Liver (tissue), 8 donors: ENCODE measurements at regions not wholly inside any gene's neighbourhood (a gene's known extent, or its start where the extent isn't known, plus 50 kb on each side); places are given as distances from the start of the nearest gene placed in this dataset.

ENCODE experiments used
- DNase-seq: peaks from one replicate; pipeline ENCODE4 v3.0.0-alpha.2; 2017; ENCODE audit warnings: low spot score
- H3K27ac ChIP-seq, 2 donors: one replicate each; pipeline ENCODE4 v1.7.0; 2013; ENCODE audit warnings: inconsistent platforms in 2 of 2, low read length in 2 of 2, control low read depth in 1 of 2, low read depth in 1 of 2, mild to moderate bottlenecking in 1 of 2
- H3K27me3 ChIP-seq, 4 donors: one replicate each; pipeline versions ENCODE4 v1.6.1 to v1.7.0; 2013; ENCODE audit warnings: low read length in 3 of 4, inconsistent platforms in 1 of 4, mild to moderate bottlenecking in 1 of 4, moderate library complexity in 1 of 4; ENCODE audit not compliant: control insufficient read depth in 4 of 4, insufficient read depth in 4 of 4
- H3K36me3 ChIP-seq, 4 donors: one replicate each; pipeline versions ENCODE4 v1.6.1 to v1.7.0; 2013; ENCODE audit warnings: low read length in 3 of 4, mild to moderate bottlenecking in 3 of 4, low read depth in 1 of 4, moderate library complexity in 1 of 4; ENCODE audit not compliant: control insufficient read depth in 4 of 4, insufficient read depth in 3 of 4
- H3K4me1 ChIP-seq, 4 donors: one replicate each; pipeline versions ENCODE4 v1.6.1 to v1.7.0; 2013; ENCODE audit warnings: low read length in 3 of 4, mild to moderate bottlenecking in 3 of 4, moderate library complexity in 1 of 4; ENCODE audit not compliant: control insufficient read depth in 4 of 4, insufficient read depth in 4 of 4
- H3K4me3 ChIP-seq, 3 donors: one replicate each; pipeline versions ENCODE4 v1.6.1 to v1.7.0; 2013; ENCODE audit warnings: low read length in 3 of 3, control low read depth in 1 of 3, low read depth in 1 of 3, mild to moderate bottlenecking in 1 of 3
- H3K9ac ChIP-seq, 2 donors: one replicate each; pipeline ENCODE4 v1.7.0; 2013; ENCODE audit warnings: low read length in 2 of 2, mild to moderate bottlenecking in 2 of 2, moderate library complexity in 2 of 2, control low read depth in 1 of 2, low read depth in 1 of 2
- H3K9me3 ChIP-seq, 4 donors: one replicate each; pipeline versions ENCODE4 v1.6.1 to v1.7.0; 2013; ENCODE audit warnings: low read length in 3 of 4; ENCODE audit not compliant: control insufficient read depth in 4 of 4
- EGR1 ChIP-seq, 2 donors: IDR thresholded peaks; 2 replicates each; pipeline ENCODE4 v1.6.1; 2016 to 2018; ENCODE audit warnings: antibody characterized with exemption in 2 of 2, low read depth in 2 of 2
- FOXA2 ChIP-seq: IDR thresholded peaks from 2 replicates; pipeline ENCODE4 v1.6.1; 2016; ENCODE audit warnings: antibody characterized with exemption
- GABPA ChIP-seq, 2 donors: IDR thresholded peaks in 1 of 2; conservative IDR thresholded peaks in 1 of 2; 2 replicates each; pipeline ENCODE4 v1.6.1; 2016; ENCODE audit warnings: antibody characterized with exemption in 2 of 2, mild to moderate bottlenecking in 1 of 2, moderate library complexity in 1 of 2
- HNF4A ChIP-seq, 2 donors: conservative IDR thresholded peaks; 2 replicates each; pipeline ENCODE4 v1.6.1; 2016; ENCODE audit warnings: antibody characterized with exemption in 2 of 2, mild to moderate bottlenecking in 2 of 2
- HNF4G ChIP-seq: IDR thresholded peaks from 2 replicates; pipeline ENCODE4 v1.6.1; 2016; ENCODE audit warnings: antibody characterized with exemption
- NR2F2 ChIP-seq: IDR thresholded peaks from 2 replicates; pipeline ENCODE4 v1.6.1; 2016; ENCODE audit warnings: antibody characterized with exemption
- RAD21 ChIP-seq, 2 donors: IDR thresholded peaks; 2 replicates each; pipeline ENCODE4 v1.6.1; 2016; ENCODE audit warnings: antibody characterized with exemption in 2 of 2, mild to moderate bottlenecking in 2 of 2
- RXRA ChIP-seq, 2 donors: IDR thresholded peaks; 2 replicates each; pipeline ENCODE4 v1.6.1; 2017 to 2018; ENCODE audit warnings: antibody characterized with exemption in 2 of 2, mild to moderate bottlenecking in 1 of 2
- SP1 ChIP-seq: IDR thresholded peaks from 2 replicates; pipeline ENCODE4 v1.6.1; 2018; ENCODE audit warnings: antibody characterized with exemption, mild to moderate bottlenecking
- TAF1 ChIP-seq: conservative IDR thresholded peaks from 2 replicates; pipeline ENCODE4 v1.6.1; 2016; ENCODE audit warnings: antibody characterized with exemption, mild to moderate bottlenecking
- YY1 ChIP-seq: IDR thresholded peaks from 2 replicates; pipeline ENCODE4 v1.6.1; 2016; ENCODE audit warnings: antibody characterized with exemption, mild to moderate bottlenecking
- WGBS: extraction: QIAGEN DNeasy Blood & Tissue Kit; methylation state at CpG from one replicate; pipeline ENCODE4 v1.1.7; 2013; 5-methylcytosine and 5-hydroxymethylcytosine counted together
- TF ChIP-seq, protein P1 (sequence below): IDR thresholded peaks from 2 replicates; pipeline ENCODE4 v1.6.1; 2016; ENCODE audit warnings: antibody characterized with exemption
- TF ChIP-seq, protein P2 (sequence below): fragments of 150-350 bp; IDR thresholded peaks from 2 replicates; pipeline ENCODE4 v1.5.1; 2017; ENCODE audit warnings: improper control_type of control experiment, low read depth, low read length; ENCODE audit not compliant: missing input control
- TF ChIP-seq, protein P3 (sequence below): IDR thresholded peaks from 2 replicates; pipeline ENCODE4 v1.6.1; 2016; ENCODE audit warnings: antibody characterized with exemption, mild to moderate bottlenecking
- TF ChIP-seq, protein P4 (sequence below): IDR thresholded peaks from 2 replicates; pipeline ENCODE4 v1.6.1; 2016; ENCODE audit warnings: antibody characterized with exemption
- TF ChIP-seq, protein P5 (sequence below): IDR thresholded peaks from 2 replicates; pipeline ENCODE4 v1.6.1; 2016; ENCODE audit warnings: antibody characterized with exemption
- donor health status: healthy.
- donor health status: healthy.
- donor health status: healthy.
- donor health status: healthy.
- donor health status: healthy.

DNA sequence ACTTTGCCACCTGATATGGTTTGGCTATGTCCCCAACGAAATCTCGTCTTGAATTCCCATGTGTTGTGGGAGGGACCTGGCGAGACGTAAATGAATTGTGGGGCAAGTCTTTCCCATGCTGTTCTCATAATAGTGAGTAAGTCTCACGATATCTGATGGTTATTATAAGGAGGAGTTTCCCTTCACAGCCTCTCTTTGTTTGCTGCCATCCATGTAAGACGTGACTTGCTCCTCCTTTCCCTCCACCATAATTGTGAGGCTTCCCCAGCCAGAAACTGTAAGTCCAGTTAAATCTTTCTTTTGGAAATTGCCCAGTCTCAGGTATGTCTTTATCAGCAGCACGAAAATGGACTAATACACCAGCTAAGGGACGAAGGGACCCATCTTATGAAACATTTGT lies 1303.3 kb downstream of the SUCLG1 start:
- Histone ChIP-seq H3K36me3 (no peaks in the 10 kb centered on the region), H3K4me3 (no peak overlapping the region), H3K27ac (no peak overlapping the region), H3K27me3 (no peaks in the 10 kb centered on the region), H3K9ac (no peak overlapping the region), H3K4me1 (no peaks in the 10 kb centered on the region), H3K9me3 (no peaks in the 10 kb centered on the region)
- TF ChIP-seq, protein P1, sequence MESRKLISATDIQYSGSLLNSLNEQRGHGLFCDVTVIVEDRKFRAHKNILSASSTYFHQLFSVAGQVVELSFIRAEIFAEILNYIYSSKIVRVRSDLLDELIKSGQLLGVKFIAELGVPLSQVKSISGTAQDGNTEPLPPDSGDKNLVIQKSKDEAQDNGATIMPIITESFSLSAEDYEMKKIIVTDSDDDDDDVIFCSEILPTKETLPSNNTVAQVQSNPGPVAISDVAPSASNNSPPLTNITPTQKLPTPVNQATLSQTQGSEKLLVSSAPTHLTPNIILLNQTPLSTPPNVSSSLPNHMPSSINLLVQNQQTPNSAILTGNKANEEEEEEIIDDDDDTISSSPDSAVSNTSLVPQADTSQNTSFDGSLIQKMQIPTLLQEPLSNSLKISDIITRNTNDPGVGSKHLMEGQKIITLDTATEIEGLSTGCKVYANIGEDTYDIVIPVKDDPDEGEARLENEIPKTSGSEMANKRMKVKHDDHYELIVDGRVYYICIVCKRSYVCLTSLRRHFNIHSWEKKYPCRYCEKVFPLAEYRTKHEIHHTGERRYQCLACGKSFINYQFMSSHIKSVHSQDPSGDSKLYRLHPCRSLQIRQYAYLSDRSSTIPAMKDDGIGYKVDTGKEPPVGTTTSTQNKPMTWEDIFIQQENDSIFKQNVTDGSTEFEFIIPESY, result no peak
- TF ChIP-seq GABPA (IDR thresholded peaks at IDR 0.05 in 1 of 2, conservative IDR thresholded peaks at IDR 0.05 in 1 of 2) (no peak), RAD21 (IDR thresholded peaks at IDR 0.05) (no peak), SP1 (no peak), HNF4A (conservative IDR thresholded peaks at IDR 0.05) (no peak), RXRA (IDR thresholded peaks at IDR 0.05) (no peak), YY1 (no peak), TAF1 (no peak), NR2F2 (no peak), FOXA2 (no peak), HNF4G (no peak), EGR1 (IDR thresholded peaks at IDR 0.05; ENCODE audit: low read depth in 2 of 2) (no peak)
- TF ChIP-seq, protein P2, sequence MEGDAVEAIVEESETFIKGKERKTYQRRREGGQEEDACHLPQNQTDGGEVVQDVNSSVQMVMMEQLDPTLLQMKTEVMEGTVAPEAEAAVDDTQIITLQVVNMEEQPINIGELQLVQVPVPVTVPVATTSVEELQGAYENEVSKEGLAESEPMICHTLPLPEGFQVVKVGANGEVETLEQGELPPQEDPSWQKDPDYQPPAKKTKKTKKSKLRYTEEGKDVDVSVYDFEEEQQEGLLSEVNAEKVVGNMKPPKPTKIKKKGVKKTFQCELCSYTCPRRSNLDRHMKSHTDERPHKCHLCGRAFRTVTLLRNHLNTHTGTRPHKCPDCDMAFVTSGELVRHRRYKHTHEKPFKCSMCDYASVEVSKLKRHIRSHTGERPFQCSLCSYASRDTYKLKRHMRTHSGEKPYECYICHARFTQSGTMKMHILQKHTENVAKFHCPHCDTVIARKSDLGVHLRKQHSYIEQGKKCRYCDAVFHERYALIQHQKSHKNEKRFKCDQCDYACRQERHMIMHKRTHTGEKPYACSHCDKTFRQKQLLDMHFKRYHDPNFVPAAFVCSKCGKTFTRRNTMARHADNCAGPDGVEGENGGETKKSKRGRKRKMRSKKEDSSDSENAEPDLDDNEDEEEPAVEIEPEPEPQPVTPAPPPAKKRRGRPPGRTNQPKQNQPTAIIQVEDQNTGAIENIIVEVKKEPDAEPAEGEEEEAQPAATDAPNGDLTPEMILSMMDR, result no peak
- TF ChIP-seq, protein P3, sequence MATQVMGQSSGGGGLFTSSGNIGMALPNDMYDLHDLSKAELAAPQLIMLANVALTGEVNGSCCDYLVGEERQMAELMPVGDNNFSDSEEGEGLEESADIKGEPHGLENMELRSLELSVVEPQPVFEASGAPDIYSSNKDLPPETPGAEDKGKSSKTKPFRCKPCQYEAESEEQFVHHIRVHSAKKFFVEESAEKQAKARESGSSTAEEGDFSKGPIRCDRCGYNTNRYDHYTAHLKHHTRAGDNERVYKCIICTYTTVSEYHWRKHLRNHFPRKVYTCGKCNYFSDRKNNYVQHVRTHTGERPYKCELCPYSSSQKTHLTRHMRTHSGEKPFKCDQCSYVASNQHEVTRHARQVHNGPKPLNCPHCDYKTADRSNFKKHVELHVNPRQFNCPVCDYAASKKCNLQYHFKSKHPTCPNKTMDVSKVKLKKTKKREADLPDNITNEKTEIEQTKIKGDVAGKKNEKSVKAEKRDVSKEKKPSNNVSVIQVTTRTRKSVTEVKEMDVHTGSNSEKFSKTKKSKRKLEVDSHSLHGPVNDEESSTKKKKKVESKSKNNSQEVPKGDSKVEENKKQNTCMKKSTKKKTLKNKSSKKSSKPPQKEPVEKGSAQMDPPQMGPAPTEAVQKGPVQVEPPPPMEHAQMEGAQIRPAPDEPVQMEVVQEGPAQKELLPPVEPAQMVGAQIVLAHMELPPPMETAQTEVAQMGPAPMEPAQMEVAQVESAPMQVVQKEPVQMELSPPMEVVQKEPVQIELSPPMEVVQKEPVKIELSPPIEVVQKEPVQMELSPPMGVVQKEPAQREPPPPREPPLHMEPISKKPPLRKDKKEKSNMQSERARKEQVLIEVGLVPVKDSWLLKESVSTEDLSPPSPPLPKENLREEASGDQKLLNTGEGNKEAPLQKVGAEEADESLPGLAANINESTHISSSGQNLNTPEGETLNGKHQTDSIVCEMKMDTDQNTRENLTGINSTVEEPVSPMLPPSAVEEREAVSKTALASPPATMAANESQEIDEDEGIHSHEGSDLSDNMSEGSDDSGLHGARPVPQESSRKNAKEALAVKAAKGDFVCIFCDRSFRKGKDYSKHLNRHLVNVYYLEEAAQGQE, result no peak
- TF ChIP-seq, protein P4, sequence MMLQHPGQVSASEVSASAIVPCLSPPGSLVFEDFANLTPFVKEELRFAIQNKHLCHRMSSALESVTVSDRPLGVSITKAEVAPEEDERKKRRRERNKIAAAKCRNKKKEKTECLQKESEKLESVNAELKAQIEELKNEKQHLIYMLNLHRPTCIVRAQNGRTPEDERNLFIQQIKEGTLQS, result no peak
- TF ChIP-seq, protein P5, sequence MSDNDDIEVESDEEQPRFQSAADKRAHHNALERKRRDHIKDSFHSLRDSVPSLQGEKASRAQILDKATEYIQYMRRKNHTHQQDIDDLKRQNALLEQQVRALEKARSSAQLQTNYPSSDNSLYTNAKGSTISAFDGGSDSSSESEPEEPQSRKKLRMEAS, result no peak
- WGBS, result 85% methylated on average over 8 of the region's 8 CpGs
- DNase-seq, result no peak

DNA sequence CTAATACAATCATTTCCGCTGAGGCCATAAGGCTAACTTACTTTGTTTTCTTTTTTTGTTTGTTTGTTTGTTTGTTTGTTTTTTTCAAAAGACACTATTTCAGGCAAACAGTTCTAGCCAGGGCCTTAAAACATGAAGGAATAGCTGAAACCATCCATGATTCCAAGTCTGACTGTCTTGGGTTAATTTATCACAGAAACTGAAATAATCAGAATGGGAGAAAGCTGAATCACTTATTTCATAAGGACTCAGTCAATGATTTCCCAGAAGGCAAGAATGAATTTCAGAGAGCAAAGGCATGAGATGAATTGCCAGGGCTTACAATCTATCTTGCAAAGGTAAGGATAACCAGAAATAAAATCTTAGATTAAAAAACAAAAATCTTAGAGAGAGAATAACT lies 1315.1 kb downstream of the SUCLG1 start:
- no peak overlapping the region for H3K9ac ChIP-seq
- no peak for DNase-seq
- WGBS, result 91% methylated on average over 1 of the region's 1 CpG
- H3K27me3 ChIP-seq, result no peaks in the 10 kb centered on the region
- H3K9me3 ChIP-seq, result no peaks in the 10 kb centered on the region
- no peak overlapping the region for H3K4me3 ChIP-seq
- H3K4me1 ChIP-seq, result no peaks in the 10 kb centered on the region
- H3K27ac ChIP-seq, result no peak overlapping the region
- H3K36me3 ChIP-seq, result no peaks in the 10 kb centered on the region
- TF ChIP-seq, protein P5, result no peak
- no peak for TF ChIP-seq YY1
- TF ChIP-seq HNF4G, result no peak
- TF ChIP-seq, protein P4, result no peak
- TF ChIP-seq SP1, result no peak
- TF ChIP-seq, protein P3, result no peak
- TF ChIP-seq, protein P2, result no peak
- no peak for TF ChIP-seq FOXA2
- no peak for TF ChIP-seq RAD21 (IDR thresholded peaks at IDR 0.05)
- TF ChIP-seq GABPA (IDR thresholded peaks at IDR 0.05 in 1 of 2, conservative IDR thresholded peaks at IDR 0.05 in 1 of 2), result no peak
